Uterus (tissue), 3 donors: ENCODE measurements at regions not wholly inside any gene's neighbourhood (a gene's known extent, or its start where the extent isn't known, plus 50 kb on each side); places are given as distances from the start of the nearest gene placed in this dataset.
"Not testable (repeated sequence)": the region's sequence is repeated elsewhere in the genome, so short reads cannot be mapped to it uniquely, and the experiment has no call there.

Source experiments
- DNase-seq, 2 donors: peaks; one replicate each; pipeline ENCODE4 v3.0.0-alpha.2; 2019 to 2020
- H3K27ac ChIP-seq, 2 donors: fragments of 200-600 bp; sonication (generic); 1 replicate in 1 of 2; 2 replicates in 1 of 2; pipeline ENCODE4 v1.5.1; 2016 to 2018
- H3K27me3 ChIP-seq, 2 donors: fragments of 200-600 bp; sonication (generic); one replicate each; pipeline ENCODE4 v1.5.1; 2018 to 2019; ENCODE audit warnings: control low read depth in 1 of 2
- H3K36me3 ChIP-seq, 2 donors: fragments of 200-600 bp; sonication (generic); one replicate each; pipeline ENCODE4 v1.5.1; 2019; ENCODE audit warnings: control low read depth in 1 of 2
- H3K4me1 ChIP-seq, 2 donors: fragments of 200-600 bp; sonication (generic); one replicate each; pipeline ENCODE4 v1.5.1; 2018 to 2019; ENCODE audit warnings: control low read depth in 1 of 2
- H3K4me3 ChIP-seq, 2 donors: fragments of 200-600 bp; sonication (generic); 1 replicate in 1 of 2; 2 replicates in 1 of 2; pipeline ENCODE4 v1.5.1; 2018 to 2019; ENCODE audit warnings: mild to moderate bottlenecking in 1 of 2
- H3K9me3 ChIP-seq, 2 donors: fragments of 200-600 bp; sonication (generic); one replicate each; pipeline ENCODE4 v1.5.1; 2019; ENCODE audit warnings: control low read depth in 1 of 2
- CTCF ChIP-seq, 4 experiments: fragments of 200-600 bp in 2 of 4; fragments of 450-650 bp in 2 of 4; sonication (generic) in 2 of 4; IDR thresholded peaks; one replicate each; pipeline ENCODE4 v1.5.1; 2016 to 2019; ENCODE audit warnings: antibody characterized with exemption in 4 of 4, mild to moderate bottlenecking in 2 of 4, moderate library complexity in 1 of 4
- POLR2A ChIP-seq, 2 donors: fragments of 450-650 bp; IDR thresholded peaks; one replicate each; pipeline ENCODE4 v1.6.1; 2016; ENCODE audit warnings: antibody characterized with exemption in 2 of 2, mild to moderate bottlenecking in 1 of 2, moderate library complexity in 1 of 2
- intact Hi-C: fragments of 100-400 bp; cut with DNase I; formaldehyde crosslinking; loops from one replicate; pipeline ENCODE4 v1.15.1; 2023; ENCODE audit warnings: low total_unique reads
- donor health status: DM: yes; HTN: yes; CAD: no.

GRCh38 chr1:147103416-147104155, 68.7 kb downstream of the PRKAB2 start:
- intact Hi-C loops, H3K4me1 ChIP-seq, H3K36me3 ChIP-seq, H3K4me3 ChIP-seq, DNase-seq, H3K27me3 ChIP-seq, H3K9me3 ChIP-seq, H3K27ac ChIP-seq: not testable (repeated sequence)

GRCh38 chr1:147099192-147099591, 73.1 kb downstream of the PRKAB2 start:
- Histone ChIP-seq H3K9me3 (no peaks in the 10 kb centered on the region), H3K27ac (no peak overlapping the region), H3K36me3 (no peaks in the 10 kb centered on the region), H3K4me3 (no peak overlapping the region), H3K4me1 (no peaks in the 10 kb centered on the region), H3K27me3 (no peaks in the 10 kb centered on the region)
- DNase-seq = no peak
- intact Hi-C loops = no loop called here
- no peak for TF ChIP-seq CTCF (IDR thresholded peaks at IDR 0.05)
- TF ChIP-seq POLR2A (IDR thresholded peaks at IDR 0.05) = no peak

- H3K4me3 ChIP-seq, H3K27ac ChIP-seq, H3K36me3 ChIP-seq, H3K27me3 ChIP-seq, DNase-seq, H3K4me1 ChIP-seq, intact Hi-C loops, H3K9me3 ChIP-seq: not testable (repeated sequence)
Observed at GRCh38 chr1:147098338-147098973, 73.8 kb downstream of the PRKAB2 start.

- Histone ChIP-seq H3K9me3 (no peaks in the 10 kb centered on the region), H3K27me3 (no peaks in the 10 kb centered on the region), H3K27ac (no peak overlapping the region), H3K4me3 (no peak overlapping the region), H3K36me3 (no peaks in the 10 kb centered on the region), H3K4me1 (no peaks in the 10 kb centered on the region)
- TF ChIP-seq POLR2A (IDR thresholded peaks at IDR 0.05) (no peak), CTCF (IDR thresholded peaks at IDR 0.05) (no peak)
- DNase-seq = no peak
- intact Hi-C loops = no loop called here
Observed at GRCh38 chr1:147095691-147096090, 76.6 kb downstream of the PRKAB2 start.

GRCh38 chr1:147091801-147092200, 80.5 kb downstream of the PRKAB2 start:
- TF ChIP-seq POLR2A (IDR thresholded peaks at IDR 0.05) (no peak), CTCF (IDR thresholded peaks at IDR 0.05) (no peak)
- Histone ChIP-seq H3K36me3 (no peaks in the 10 kb centered on the region), H3K9me3 (no peaks in the 10 kb centered on the region), H3K4me3 (no peak overlapping the region), H3K4me1 (no peaks in the 10 kb centered on the region), H3K27me3 (no peaks in the 10 kb centered on the region), H3K27ac (no peak overlapping the region)
- intact Hi-C loops = no loop called here
- no peak for DNase-seq

GRCh38 chr1:147089457-147089856, 82.8 kb downstream of the PRKAB2 start:
- intact Hi-C loops = no loop called here
- no peak overlapping the region for H3K27ac ChIP-seq

More at GRCh38 chr1:147089457-147089856, 82.8 kb downstream of the PRKAB2 start:
- H3K27me3 ChIP-seq = no peaks in the 10 kb centered on the region
- H3K4me3 ChIP-seq = no peak overlapping the region
- no peak for DNase-seq
- H3K4me1 ChIP-seq = no peaks in the 10 kb centered on the region
- no peaks in the 10 kb centered on the region for H3K9me3 ChIP-seq
- H3K36me3 ChIP-seq = no peaks in the 10 kb centered on the region
- TF ChIP-seq POLR2A (IDR thresholded peaks at IDR 0.05) = no peak
- TF ChIP-seq CTCF (IDR thresholded peaks at IDR 0.05) = no peak
